HG02798 (cell line): ENCODE measurements at regions not wholly inside any gene's neighbourhood (a gene's known extent, or its start where the extent isn't known, plus 50 kb on each side); places are given as distances from the start of the nearest gene placed in this dataset.
"Not testable (repeated sequence)": the region's sequence is repeated elsewhere in the genome, so short reads cannot be mapped to it uniquely, and the experiment has no call there.

ENCODE experiments used
- ATAC-seq: cut with Tn5 transposase; IDR thresholded peaks from one replicate; pipeline ENCODE4 v1.9.1; 2021; ENCODE audit warnings: mild to moderate bottlenecking; ENCODE audit not compliant: unreplicated experiment, poor library complexity

GRCh38 chr9:40939201-40939887 is 189.1 kb downstream of the FOXD4L6 start:
- ATAC-seq = not testable (repeated sequence)

DNA sequence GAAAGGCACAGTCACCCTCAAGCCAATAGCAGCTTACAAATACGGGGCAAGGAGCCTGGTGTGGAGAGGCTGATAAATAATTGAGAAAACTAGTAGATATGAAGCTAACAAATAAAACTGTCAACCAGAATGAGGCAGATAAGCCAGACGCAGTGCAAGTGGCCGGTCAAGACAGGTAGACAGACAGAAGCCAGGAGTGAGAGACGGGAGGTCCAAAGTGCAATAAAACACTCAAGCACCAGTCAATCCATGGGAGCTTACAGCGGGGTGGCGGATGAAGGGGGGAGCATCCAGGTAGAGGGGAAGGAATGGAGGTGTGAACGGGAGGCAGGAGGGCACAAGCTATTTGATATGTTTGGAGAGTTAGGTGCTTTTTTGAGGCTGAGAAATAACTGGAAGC is 193.1 kb downstream of the FOXD4L6 start:
- ATAC-seq = no peak

GRCh38 chr9:40934480-40934879 is 194.0 kb downstream of the FOXD4L6 start:
- ATAC-seq = not testable (repeated sequence)

GRCh38 chr9:40930426-40930825 is 198.1 kb downstream of the FOXD4L6 start:
- not testable (repeated sequence) for ATAC-seq

GRCh38 chr9:40929488-40929845 is 199.0 kb downstream of the FOXD4L6 start:
- ATAC-seq = not testable (repeated sequence)

DNA sequence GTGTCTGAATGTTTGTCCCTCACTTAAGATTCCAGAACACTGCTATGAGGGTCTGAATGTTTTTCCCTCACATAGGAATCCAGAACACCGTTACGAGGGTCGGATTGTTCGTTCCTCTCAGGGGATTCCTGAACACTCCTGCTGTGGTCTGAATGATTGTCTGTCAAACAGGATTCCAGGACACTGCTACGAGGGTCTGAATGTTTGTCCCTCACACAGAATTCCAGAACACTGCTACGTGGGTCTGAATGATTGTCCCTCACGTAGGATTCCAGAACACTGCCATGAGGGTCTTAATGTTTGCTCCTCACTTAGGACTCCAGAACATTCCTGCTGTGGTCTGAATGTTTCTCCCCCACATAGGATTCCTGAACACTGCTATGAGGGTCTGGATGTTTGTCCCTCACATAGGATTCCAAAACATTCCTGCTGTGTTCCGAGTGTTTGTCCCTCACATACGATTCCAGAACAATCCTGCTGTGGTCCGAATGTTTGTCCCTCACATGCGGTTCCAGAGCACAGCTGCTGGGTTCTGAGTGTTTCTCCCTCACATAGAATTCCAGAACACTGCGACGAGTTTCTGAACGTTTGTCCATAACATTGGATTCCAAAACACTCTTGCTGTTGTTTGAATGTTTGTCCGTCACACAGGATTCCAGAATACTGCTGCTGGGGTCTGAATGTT is 199.5 kb downstream of the FOXD4L6 start:
- ATAC-seq = no peak

DNA sequence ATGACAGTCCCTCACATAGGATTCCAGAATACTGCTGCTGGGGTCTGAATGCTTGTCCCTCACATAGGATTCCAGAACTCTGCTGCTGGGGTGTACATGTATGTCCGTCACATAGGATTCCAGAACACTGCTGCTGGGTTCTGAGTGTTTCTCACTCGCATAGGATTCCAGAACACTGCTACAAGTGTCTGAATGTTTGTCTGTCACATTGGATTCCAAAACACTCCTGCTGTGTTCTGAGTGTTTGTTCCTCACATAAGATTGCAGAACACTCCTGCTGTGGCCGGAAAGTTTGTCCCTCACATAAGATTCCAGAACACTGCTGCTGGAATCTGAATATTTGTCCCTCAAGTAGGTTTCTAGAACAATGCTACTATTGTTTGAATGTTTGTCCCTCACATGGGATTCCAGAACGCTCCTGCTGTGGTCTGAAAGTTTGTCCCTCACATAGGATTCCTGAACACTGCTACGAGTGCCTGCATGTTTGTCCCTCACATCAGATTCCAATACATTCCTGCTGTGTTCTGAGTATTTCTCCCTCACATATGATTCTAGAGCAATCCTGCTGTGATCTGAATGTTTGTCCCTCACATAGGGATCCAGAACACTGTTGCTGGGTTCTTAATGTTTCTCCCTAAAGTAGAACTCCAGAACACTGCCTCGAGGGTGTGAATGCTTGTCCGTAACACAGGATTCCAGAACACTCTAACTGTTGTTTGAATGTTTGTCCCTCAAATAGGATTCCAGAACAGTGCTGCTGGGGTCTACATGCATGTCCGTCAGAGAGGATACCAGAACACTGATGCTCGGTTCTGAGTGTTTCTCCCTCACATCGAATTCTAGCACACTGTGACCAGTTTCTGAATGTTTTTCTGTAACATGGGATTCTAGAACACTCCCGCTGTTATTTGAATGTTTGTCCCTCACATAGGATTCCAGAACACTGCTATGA is 200.4 kb downstream of the FOXD4L6 start:
- no peak for ATAC-seq

- no peak for ATAC-seq
These were observed 201.2 kb downstream of the FOXD4L6 start for GRCh38 chr9:40927260-40927631.

DNA sequence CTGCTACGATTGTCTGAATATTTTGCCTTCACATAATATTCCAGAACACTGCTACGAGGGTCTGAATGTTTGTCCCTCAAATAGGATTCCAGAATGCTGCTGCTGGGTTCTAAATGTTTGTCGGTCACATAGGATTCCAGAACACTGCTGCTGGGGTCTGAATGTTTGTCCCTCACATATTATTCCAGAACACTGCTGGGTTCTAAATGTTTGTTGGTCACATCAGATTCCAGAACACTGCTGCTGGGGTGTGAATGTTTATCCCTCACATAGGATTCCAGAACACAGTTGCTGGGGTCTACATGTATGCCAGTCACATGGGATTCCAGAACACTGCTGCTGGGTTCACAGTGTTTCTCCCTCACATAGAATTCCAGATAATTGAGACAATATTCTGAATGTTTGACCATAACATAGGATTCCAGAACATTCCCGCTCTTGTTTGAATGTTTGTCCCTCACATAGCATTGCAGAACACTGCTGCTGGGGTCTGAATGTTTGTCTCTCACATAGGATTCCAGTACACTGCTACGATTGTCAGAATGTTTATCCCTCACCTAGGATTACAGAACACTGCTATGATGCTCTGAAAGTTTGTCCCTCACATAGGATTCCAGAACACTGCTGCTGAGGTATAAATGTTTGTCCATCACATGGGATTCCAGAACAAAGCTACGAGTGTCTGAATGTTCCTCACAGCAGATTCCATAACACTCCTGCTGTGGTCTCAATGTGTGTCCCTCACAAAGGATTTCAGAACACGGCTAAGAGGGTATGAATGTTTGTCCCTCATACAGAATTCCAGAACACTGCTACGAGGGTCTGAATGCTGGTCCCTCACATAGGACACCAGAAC is 201.8 kb downstream of the FOXD4L6 start:
- no peak for ATAC-seq

GRCh38 chr9:40925149-40925548 is 203.3 kb downstream of the FOXD4L6 start:
- no peak for ATAC-seq

GRCh38 chr9:40916399-40916783 is 212.1 kb downstream of the FOXD4L6 start:
- ATAC-seq = not testable (repeated sequence)

GRCh38 chr9:40915660-40916398 is 212.7 kb downstream of the FOXD4L6 start:
- not testable (repeated sequence) for ATAC-seq

- ATAC-seq = no peak
These were observed 213.5 kb downstream of the FOXD4L6 start for GRCh38 chr9:40914772-40915659.

DNA sequence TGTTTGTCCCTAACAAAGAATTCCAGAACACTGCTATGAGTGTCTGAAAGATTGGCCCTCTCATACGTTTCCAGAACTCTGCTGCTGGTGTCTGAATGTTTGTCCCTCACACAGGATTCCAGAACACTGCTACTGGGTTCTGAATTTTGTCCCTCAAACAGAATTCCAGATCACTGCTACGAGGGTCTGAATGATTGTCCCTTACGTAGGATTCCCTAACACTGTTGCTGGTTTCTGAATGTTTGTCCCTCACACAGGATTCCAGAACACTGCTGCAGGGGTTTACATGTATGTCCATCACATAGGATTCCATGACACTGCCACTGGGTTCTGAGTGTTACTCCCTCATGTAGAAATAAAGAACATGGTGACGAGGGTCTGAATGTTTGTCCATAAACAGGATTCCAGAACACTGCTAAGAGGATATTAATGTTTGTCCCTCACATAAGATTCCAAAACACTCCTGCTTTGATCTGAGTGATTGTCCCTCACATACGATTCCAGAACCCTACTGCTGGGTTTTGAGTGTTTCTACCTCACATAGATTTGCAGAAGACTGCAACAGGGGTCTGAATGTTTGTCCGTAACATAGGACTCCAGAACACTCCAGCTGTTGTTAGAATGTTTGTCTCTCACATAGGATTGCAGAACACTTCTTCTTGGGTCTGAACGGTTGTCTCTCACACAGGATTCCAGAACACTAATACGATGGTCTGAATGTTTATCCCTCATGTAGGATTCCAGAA is 214.4 kb downstream of the FOXD4L6 start:
- no peak for ATAC-seq

GRCh38 chr9:40913096-40913719 is 215.3 kb downstream of the FOXD4L6 start:
- no peak for ATAC-seq

GRCh38 chr9:40912679-40913078 is 215.8 kb downstream of the FOXD4L6 start:
- not testable (repeated sequence) for ATAC-seq

DNA sequence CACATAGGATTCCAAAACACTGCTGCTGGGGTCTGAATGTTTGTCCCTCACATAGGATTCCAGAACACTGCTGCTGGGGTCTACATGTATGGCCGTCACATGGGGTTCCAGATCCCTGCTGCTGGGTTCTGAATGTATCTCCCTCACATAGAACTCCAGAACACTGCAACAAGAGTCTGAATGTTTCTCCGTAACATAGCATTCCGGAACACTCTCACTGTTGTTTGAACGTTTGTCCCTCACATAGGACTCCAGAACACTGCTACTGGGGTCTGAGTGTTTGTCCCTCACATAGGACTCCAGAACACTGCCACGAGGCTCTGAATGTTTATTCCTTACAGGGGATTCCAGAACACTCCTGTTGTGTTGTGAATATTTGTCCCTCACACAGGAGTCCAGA is 216.8 kb downstream of the FOXD4L6 start:
- no peak for ATAC-seq
